GM19023 (cell line): ENCODE measurements at regions not wholly inside any gene's neighbourhood (a gene's known extent, or its start where the extent isn't known, plus 50 kb on each side); places are given as distances from the start of the nearest gene placed in this dataset.

ENCODE experiments used
- ATAC-seq: cut with Tn5 transposase; IDR thresholded peaks from one replicate; pipeline ENCODE4 v1.9.1; 2021; ENCODE audit warnings: mild to moderate bottlenecking, moderate library complexity; ENCODE audit not compliant: unreplicated experiment

- ATAC-seq = no peak
Measured at GRCh38 chr17:77375917-77376651, 235.3 kb downstream of the SEC14L1 start.

- ATAC-seq = no peak
Measured at GRCh38 chr17:77376795-77377709, 236.3 kb downstream of the SEC14L1 start.

GRCh38 chr17:77377710-77378235, 237.0 kb downstream of the SEC14L1 start:
- ATAC-seq = no peak

GRCh38 chr17:77378318-77379064, 237.7 kb downstream of the SEC14L1 start:
- ATAC-seq = no peak

GRCh38 chr17:77379065-77379428, 238.3 kb downstream of the SEC14L1 start:
- ATAC-seq = no peak

- no peak for ATAC-seq
Measured at GRCh38 chr17:77379832-77380231, 239.1 kb downstream of the SEC14L1 start.

GRCh38 chr17:77380395-77381184, 239.8 kb downstream of the SEC14L1 start:
- no peak for ATAC-seq

- ATAC-seq = no peak
Measured at GRCh38 chr17:77381185-77381700, 240.5 kb downstream of the SEC14L1 start.

GRCh38 chr17:77381731-77382130, 241.0 kb downstream of the SEC14L1 start:
- no peak for ATAC-seq

- ATAC-seq = no peak
Measured at GRCh38 chr17:77382356-77382911, 241.7 kb downstream of the SEC14L1 start.

GRCh38 chr17:77382966-77383612, 242.3 kb downstream of the SEC14L1 start:
- ATAC-seq = no peak

- no peak for ATAC-seq
Measured at GRCh38 chr17:77383613-77384608, 243.1 kb downstream of the SEC14L1 start.

GRCh38 chr17:77385750-77386501, 245.2 kb downstream of the SEC14L1 start:
- no peak for ATAC-seq

- ATAC-seq = no peak
Measured at GRCh38 chr17:77386502-77387192, 245.9 kb downstream of the SEC14L1 start.

GRCh38 chr17:77387891-77388290, 247.1 kb downstream of the SEC14L1 start:
- ATAC-seq = no peak

- no peak for ATAC-seq
Measured at GRCh38 chr17:77388384-77389306, 247.9 kb downstream of the SEC14L1 start.
